ENCODE measurements at regions not wholly inside any gene's neighbourhood (a gene's known extent, or its start where the extent isn't known, plus 50 kb on each side); places are given as distances from the start of the nearest gene placed in this dataset.
A peak's percentile ranks its signal among the peaks of the same experiment; 100 is the strongest.

DNA sequence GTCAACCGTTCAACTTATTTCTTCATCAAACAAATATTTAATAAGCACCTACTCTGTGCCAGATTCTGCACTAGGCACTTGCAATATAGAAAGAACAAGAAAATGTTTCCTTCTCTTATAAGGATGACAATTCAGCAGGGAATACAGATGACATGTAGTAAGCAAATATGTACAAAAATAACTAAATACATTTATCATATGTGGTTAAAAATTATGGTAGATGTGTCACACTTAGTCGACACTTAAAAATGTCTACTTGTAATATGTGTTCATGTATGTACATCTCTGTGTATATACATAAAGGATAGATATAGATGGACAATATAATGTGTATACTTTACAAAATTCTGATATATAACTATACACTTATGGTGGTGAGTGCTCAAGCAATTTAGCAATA lies 417.0 kb upstream of the MEF2C start:
- DNase-seq (ENCODE audit: low spot score), result no peak

DNA sequence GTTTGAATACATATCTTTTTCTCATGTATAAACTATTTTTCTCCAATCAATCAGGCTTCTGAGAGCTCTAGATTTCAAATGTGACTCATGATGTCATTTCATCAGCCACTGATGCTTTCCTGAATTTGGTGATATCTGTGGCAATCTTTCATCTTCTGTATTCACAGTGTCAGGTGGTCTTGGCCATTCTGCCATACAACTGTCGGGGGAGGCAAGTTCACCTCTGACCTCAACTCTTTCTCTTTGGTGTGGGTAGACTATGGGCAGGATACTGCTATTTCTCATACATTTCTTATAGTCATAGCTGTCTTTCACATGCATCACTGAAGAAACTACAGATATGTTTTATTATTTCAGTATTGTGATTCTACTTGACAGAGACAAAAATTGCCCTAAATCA lies 414.1 kb upstream of the MEF2C start:
- no peak for DNase-seq (ENCODE audit: low spot score)

DNA sequence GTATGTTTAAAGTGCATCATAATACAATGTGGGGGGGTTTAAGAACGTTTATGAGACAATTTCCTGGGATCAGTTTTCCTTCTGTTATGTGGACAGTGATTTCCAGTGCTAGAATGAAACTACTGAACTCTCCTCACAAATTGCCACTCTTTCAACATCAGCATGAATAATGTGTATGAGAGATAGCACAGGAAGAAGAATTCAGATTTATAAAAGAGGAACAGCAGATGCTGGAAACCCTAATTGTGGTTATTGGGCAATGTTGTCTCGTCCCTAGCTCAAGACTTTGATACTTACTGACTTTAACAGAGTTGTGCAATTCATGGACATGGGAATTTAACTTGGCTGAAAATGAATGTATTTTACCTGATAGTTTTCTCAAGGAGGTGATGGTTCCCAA lies 410.8 kb upstream of the MEF2C start:
- DNase-seq (ENCODE audit: low spot score), result no peak

DNA sequence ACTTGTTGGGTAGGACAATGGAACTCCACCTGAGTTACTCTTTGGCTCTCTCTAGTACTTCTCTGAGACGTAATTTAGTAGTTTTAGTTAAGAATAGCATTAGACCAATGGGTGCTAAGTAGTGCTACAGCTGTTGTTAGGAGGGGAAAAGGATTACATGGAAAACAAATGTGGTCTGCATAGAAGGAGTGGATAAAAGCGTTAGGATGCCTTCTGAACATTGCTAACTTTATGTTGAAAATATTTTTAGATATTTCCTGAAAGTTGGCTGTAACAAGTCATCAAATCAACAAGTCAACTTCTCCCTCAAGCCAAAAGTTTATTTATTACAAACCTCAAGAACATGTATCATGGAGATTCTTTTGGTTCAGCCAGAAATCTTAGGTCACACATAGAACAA lies 409.5 kb upstream of the MEF2C start:
- DNase-seq (ENCODE audit: low spot score), result no peak

DNA sequence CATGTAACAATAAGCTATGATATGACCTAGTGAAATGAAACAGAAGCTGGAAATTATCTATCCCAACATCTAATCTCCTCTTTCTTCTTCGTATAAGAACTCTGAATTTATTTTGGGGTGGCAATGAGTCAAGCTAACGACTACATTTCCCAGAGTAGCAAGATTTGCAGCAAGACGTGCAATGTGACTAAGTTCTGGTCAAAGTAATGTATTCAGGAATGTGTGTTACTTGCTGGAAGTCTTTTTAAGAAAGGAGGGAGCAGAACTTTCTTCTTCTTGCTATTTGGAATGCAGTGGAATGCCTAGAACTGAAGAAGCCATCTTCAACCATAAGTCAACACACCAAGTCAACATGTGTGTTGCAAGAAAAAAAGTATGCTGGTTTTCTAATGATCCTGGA lies 406.6 kb upstream of the MEF2C start:
- no peak for DNase-seq (ENCODE audit: low spot score)

DNA sequence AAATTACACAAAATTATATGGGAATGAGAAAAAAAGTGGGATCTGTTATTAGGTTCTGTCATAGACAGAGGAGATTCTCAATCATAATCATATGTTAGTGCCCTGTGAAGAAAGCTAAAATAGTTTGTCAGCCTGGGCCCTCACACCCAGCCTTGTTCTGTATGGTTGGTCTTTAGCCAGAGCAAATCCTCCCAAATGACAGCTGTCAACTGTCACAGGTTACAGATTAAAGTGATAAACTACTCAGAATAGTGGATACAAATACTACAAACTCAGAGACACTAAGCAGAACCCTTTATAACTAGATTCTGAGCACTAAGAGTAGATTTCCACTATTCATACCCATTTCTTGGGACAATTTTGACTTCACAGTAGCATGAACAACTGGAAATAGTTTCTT lies 405.0 kb upstream of the MEF2C start:
- no peak for DNase-seq (ENCODE audit: low spot score)

DNA sequence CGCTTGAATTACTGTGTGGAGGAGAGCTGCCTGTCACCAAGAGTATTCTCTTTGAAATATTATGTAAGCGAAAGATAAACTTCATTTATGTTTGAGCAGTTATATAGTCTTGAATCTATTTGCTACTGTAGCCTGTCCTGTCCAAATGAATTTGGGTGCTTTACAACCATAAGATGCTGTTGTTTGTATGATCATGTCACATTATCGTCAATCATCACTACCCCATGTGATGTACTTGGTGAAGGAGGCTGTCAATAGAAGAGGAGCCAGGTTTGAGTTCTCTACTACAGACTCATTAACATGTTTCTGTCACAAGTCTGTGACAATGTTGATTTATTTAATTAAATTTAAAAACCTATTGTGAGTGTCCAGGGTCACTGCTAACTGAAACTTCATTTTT lies 403.3 kb upstream of the MEF2C start:
- DNase-seq (ENCODE audit: low spot score), result no peak

DNA sequence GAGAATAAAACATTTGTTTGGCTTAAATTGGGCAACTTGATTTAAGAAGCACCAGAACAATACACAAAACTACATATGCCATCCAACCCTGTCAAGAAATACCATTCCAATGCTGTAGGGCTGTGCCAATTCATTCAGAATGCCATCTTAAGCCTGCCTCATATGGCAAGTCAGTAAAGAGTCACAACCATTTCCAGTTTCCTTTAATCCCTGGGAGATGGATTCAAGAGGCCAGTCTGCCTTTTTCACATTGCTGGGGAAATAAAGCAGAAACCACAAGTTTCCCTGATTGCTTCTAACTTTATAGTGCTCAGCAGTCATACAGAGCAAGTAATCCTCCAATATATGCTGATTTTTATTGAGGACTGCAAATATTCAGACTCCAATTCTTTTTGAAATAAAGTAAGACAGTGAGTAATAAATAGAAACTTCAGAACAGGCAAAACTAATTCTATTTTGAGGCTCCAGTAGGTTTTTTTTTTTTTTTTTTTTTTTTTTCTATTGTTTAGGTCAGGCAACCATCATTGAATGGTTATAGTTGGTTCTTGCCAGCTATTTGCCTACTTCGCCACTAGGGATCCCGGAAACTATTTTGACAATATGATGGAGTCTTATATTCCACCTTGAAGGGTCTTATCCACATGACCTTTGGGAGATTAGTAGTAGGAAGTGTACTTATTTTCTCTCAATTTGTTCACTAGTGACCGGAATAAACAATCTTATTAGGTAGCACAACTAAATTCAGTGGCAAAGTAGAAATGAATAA lies 400.9 kb upstream of the MEF2C start:
- no peak for DNase-seq (ENCODE audit: low spot score)

DNA sequence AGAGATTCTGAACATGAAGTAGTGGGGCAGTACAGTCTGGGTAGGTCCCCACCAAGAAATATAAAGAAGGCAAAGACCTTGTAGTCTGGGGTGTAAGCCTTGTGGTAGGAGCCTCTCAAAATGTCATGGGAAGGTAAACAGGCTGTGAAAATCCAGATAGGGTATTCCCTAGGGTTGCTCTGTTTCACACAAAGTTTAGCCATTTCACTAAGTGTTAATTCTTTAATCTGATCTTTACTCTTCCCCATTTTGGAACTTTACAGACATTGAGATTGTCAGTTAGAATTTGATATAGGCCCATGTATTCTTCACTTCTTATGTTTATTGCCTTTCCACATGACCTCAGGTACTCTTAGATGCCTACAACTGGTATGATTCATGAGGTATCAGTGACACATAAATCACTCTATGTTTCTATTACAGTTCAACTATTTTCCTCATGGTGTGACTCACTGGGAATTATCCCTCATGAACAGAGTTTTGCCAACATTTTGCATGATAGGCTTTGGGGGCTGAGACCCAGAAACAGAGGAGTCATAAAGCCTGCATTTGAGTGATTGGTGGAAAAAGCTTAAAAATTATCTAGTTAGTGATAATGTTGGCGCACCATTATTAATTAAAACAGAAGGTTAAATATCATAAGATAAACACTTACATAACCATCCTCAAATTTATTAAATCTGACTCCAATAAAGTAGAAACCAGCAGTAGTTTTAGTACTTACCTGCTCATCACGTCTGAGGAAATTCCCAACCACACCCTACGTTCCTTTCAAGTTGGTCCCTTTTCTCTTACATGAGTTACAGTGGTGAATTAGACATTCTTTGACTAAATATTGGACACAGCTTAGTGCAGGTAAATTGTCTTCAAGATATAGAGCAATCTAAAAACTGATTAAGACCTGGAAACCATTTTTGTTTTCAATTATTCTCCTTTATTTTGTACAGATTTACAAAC lies 399.8 kb upstream of the MEF2C start:
- peak; percentile 31 for DNase-seq (ENCODE audit: low spot score)

DNA sequence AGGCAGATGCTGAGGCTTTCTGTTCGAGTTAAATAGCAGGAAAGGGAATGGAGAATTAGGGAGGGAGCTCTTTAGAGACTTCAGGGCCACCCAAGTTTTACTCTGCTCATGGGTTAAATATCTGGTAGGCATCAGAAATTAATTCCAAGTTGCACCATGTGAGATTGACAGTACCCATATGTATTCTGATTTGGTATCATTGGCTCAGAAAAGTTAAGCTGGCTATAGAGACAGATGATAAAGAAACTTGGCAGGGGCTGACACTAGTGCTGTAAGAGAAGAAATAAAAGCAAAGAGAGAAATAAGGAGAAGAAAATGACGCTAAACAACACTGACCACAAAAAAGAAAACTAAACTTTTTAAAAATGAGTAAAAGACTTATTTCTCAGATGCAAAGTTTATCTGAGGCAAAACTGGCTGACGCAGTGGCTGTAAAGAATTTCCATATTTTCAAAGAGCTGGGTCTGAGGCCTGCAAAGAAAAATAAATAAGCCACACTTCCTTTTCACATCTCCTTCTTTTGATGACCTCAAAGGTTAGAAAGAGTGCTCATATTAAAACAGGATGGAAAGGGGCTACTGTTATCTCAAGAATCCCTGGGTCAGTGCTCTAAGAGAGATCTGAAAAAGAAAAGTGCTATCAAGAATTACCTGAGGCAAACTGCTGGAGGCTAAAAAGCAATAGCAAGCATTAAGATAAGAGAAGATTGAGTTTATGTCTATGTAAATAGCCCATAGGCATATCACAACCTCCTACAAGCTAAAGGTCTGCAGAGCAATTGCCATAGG lies 399.0 kb upstream of the MEF2C start:
- DNase-seq (ENCODE audit: low spot score), result no peak

DNA sequence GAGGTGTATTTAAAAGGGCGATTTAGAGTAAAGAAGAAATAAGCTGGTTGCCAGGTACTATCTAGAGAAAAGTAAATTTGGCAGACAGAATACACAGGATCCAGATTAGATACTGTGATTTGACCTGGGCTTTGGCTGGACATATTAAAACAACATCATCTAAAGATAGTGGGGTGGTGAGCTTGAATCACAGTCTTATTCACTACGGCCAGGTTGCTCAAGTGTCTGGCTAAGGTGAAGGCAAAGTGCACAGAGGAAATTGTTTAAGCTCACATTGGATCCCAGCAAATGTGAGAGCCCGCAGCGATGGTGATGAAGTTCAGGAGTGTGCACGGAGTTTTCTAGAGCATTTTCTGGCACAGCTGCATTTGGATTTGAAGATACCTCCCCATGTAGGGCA lies 398.2 kb upstream of the MEF2C start:
- DNase-seq (ENCODE audit: low spot score), result no peak

DNA sequence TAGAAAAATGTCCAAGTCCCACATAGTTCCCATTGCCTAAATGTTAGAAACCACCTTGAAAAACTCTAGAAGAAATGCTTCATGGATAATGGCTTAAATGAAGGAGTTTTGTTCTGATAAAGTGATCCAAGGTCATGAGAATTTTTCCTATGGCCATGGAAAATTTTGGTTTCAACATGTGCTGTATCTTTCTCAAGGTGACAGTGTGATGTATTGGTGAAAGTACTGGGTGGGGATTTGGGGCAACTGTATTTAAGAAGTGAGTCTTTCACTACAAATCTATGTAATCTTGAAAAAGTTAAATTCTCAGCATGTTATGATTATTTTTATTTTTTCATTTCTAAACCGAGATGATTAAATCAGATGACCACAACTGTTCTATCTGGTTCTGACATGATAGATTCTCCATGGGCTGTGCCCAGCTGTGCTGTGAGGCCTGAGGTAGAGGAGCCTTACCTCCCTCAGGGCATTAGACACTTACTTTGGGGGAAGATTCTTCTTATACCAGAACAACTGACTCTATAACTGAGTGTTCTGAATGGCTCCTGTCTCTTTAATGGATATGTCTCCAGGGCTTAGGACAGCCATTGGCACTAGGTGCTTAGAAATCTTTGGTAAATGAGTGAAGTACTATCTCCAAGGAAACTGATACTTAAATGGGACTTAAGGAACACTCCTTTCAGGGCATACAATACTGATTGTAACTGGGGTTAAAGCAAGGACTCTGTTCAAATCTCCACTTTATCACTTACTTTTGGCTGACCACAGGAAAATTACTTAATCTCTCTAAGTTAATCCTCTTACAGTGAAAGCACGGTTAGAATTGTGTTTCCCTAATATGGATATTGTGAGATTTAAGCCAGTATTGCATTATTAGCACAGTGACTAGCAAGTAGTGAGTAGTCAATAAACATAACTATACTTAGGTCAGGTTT lies 397.4 kb upstream of the MEF2C start:
- DNase-seq (ENCODE audit: low spot score), result no peak

DNA sequence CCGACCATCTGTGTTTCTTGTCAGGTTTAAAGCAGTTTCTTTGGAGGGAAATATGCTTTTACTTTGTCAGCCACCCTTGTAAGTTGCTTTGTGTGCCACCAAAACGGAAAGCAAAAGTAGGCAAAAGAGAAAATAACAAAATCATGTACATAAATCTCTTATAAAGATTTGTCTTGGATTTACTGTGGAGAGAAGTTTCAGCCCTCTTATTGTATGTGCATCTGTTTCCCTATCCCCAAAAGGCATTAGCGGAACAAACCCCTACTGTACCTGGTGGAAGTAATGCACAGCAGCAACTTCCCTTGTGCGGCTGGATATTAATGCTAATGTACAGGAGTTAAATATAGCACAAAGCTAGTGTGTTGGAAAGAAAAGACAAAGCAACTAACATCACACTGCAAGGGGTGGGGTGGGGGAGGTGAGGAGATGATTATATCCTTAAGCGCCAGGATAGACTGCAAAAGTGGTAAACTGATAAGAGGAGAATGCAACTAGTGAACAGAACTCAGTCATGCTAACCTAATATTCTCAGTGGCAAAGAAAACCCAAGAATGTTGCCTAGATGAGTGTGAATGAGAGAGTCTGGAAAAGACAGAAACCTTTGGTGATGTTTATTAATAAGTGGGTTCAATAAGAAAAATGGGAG lies 396.5 kb upstream of the MEF2C start:
- DNase-seq (ENCODE audit: low spot score), result no peak

DNA sequence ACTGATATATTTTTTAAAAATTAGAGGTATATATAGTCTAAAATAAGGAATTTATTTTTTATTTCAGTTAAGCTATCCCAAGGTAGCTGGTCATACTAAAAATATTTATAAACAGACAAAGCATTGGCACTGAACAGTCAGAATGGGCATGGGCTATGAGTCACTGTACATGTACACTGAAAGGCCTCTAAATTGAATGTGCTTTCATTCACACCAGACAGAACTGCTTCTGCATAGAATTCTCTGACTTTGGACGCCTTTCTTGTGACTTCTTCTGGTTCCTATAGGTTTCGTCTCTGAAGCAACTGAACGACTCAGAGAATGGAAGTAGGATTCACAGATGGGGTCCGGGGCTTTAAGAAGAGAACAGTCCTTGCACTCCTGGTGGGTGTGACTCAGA lies 394.8 kb upstream of the MEF2C start:
- DNase-seq (ENCODE audit: low spot score), result peak; percentile 32

DNA sequence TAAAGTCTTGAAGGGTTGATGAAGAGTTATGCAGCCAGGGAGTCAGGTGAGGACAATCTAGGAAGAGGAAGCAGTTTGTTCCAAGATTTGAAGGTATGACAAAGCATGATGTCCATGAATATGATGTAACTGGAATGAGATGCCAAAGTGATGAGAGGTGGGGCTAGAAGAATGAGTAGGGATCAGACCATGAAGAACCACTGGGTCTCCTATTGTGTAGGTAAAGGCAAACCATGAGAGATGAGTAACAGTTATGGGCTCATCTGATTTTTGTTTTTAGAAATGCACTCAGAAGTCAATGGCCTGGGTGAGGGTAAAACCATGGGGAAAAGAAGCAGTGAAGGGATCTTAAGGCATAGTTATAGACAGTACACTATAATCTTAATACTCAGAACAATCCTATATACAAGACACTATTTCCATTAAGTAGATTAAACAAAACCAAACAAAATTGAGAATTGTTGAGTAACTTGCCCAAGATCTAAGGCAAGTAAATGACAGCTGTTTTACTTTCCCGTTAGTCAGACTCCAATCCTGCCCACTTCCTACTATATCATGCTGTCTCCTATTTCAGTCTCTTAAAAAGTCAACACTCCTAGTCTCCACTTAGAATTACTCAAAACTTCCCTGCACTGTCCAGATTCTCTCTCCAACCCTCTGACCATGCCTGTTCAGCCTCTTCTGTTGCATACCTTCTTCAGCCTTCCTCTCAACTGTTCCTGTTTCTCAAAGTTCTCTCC lies 393.8 kb upstream of the MEF2C start:
- no peak for DNase-seq (ENCODE audit: low spot score)

DNA sequence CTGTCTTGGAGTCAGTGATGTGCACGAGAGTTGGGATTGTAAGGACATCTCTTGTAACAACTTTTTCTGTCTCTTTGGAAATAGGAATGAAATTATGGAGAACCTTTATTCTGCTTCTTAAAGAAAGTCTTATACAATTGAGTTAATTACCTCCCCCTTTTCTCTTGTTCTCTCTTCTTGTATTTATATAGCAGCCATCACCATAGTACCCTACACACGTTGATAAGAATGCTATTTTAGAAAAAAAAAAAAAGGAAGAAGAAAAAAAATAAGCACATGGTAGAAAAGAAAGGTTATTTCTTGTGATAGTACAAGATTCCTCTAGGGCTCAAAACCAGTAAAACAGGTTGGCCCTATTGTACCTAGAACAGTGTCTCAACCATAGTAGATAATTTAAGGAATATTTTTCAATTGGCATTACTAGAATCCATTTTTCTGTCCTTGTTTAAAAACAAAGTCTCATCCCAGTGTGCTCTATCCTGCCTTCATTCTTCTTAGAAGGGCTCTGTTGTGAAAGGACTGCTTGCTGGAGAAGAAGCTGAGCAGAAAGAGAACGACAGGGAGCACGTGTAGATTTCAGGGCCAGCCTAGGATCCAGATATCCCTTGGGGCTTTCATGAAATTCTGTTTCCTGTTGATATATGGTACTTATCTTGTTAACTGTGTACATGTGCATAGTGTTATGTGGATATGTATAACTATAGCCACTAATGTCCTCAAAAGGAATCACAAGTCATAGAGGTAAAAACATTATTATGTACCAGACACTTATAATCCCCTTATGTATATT lies 392.3 kb upstream of the MEF2C start:
- no peak for DNase-seq (ENCODE audit: low spot score)

DNA sequence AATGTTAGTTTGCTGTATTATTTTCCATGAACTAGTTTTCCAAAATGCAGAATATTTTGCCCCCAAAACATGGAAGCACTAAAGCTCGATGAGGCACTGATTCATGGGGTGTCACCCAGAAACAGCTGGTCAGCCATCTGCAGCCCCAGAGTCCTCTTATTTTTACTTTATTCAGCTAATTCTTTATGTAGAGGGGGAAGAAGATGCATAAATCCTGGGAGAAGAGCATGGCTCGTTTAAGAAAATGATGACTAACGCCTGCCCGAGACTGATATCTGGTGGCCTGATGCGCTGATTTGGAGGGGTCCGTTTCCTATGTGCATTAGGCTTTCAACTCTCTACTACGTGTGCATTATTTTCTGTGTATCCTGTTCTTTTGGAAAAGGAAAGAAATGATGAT lies 390.3 kb upstream of the MEF2C start:
- DNase-seq (ENCODE audit: low spot score), result no peak

DNA sequence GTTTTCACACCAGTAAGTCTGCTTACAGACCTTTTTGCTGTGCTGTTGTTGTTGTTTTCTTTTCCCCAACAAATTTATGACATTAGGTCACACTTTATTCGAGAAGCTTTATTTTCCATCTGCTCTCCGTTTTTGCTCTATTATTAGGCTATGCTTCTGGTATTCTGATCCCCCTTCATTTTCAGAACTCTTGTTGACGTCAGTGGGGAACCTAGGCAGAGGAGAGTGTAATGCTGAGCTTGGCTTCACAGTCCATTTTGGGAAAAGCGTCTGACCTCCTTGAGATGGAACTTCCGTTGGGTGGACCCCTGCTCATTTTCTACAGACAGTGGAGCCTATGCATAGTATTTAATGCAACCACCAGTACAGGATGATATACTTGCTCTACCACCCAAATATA lies 387.9 kb upstream of the MEF2C start:
- no peak for DNase-seq (ENCODE audit: low spot score)

DNA sequence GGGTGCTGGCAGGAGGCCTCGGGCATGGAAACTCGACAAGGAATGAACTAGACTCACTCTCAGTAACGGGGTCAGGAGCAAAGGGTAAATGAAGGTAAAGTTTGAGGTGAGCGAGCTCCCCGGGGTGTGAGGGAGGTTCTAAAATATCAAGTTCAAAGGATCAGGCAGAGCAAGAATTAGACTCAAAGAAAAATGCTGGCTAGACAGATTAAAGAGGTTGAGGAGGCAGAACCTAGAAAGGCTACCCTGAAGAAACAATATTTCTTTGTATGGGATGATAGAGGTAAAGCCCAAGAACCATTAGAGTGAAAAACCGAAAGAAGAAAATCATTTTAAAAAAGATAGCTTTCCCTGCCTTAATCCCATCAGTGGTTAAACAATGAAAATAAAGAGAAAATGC lies 386.7 kb upstream of the MEF2C start:
- DNase-seq (ENCODE audit: low spot score), result no peak

Data from AG08396 (cell line).